PC-9 (cell line): ENCODE measurements at regions not wholly inside any gene's neighbourhood (a gene's known extent, or its start where the extent isn't known, plus 50 kb on each side); places are given as distances from the start of the nearest gene placed in this dataset.

ENCODE experiments used
- EZH2 ChIP-seq: fragments of 200-600 bp; sonication (generic); IDR thresholded peaks from 2 replicates; pipeline ENCODE4 v1.8.0; 2017; ENCODE audit warnings: antibody characterized with exemption, low read depth
- TF ChIP-seq, protein P1 (sequence below): fragments of 200-600 bp; sonication (generic); conservative IDR thresholded peaks from 2 replicates; pipeline ENCODE4 v1.6.1; 2017; ENCODE audit warnings: mixed run types, antibody characterized with exemption, mild to moderate bottlenecking, moderate library complexity

DNA sequence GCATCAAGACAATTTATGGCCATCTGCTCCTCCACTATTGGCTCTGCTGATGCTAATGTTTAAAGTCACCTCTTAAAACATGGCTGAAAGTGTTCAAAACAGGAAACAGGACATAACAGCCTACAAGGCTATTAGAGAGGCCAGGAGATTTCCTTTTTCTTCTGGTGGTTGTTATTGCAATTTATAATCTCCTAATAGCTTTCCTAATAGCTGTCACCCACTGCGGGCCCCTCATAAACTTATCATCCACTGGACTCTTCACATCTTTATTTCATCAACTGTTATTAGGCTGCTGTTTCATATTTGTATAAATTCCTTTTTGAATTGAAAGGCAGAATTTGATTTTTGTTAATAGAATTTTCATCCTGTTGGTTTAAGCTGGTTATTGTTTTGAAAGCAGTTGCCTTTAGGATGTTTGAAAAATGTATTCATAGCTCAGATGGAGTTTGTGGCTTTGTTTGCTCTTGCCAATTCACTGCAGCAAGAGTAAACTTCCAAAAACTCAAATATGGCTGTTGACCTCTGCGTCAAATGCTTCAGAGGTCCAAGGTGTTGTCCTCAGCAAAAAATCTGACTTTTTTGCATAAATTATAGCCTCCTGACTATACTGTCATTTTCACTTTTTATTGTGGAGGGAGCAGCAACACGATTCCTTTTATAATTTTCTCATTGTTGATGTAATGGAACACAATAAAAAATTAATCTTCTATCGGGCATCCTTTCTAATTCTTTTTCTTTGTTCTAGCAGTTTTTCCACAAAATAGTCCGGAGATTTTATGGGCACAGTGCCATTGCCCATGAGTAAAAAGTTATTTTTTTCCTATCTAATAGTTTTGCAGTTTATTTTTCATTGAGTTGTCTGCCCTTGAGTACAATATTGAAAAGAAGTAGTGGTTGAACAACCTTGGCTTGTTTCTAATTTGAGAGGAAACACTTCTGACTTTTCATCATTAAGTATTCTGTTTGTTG lies 69.3 kb downstream of the MAT2B start:
- TF ChIP-seq, protein P1, sequence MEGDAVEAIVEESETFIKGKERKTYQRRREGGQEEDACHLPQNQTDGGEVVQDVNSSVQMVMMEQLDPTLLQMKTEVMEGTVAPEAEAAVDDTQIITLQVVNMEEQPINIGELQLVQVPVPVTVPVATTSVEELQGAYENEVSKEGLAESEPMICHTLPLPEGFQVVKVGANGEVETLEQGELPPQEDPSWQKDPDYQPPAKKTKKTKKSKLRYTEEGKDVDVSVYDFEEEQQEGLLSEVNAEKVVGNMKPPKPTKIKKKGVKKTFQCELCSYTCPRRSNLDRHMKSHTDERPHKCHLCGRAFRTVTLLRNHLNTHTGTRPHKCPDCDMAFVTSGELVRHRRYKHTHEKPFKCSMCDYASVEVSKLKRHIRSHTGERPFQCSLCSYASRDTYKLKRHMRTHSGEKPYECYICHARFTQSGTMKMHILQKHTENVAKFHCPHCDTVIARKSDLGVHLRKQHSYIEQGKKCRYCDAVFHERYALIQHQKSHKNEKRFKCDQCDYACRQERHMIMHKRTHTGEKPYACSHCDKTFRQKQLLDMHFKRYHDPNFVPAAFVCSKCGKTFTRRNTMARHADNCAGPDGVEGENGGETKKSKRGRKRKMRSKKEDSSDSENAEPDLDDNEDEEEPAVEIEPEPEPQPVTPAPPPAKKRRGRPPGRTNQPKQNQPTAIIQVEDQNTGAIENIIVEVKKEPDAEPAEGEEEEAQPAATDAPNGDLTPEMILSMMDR = no peak
- no peak for TF ChIP-seq EZH2
